Adipocyte (in vitro differentiated cells): ENCODE measurements at regions not wholly inside any gene's neighbourhood (a gene's known extent, or its start where the extent isn't known, plus 50 kb on each side); places are given as distances from the start of the nearest gene placed in this dataset.
A peak's percentile ranks its signal among the peaks of the same experiment; 100 is the strongest.

Experiments
- DNase-seq: peaks from one replicate; pipeline ENCODE4 v3.0.0-alpha.2; 2015; ENCODE audit warnings: low read depth
- H3K27me3 ChIP-seq: replicated peaks from 2 replicates; pipeline ENCODE4 v1.7.0; 2013; ENCODE audit warnings: mild to moderate bottlenecking, low read length, moderate library complexity; ENCODE audit not compliant: control insufficient read depth, insufficient read depth
- H3K36me3 ChIP-seq: 2 replicates; pipeline ENCODE4 v1.7.0; 2013; ENCODE audit warnings: low read length, mild to moderate bottlenecking, moderate library complexity; ENCODE audit not compliant: control insufficient read depth, insufficient read depth, severe bottlenecking
- H3K4me1 ChIP-seq: 2 replicates; pipeline ENCODE4 v1.7.0; 2013; ENCODE audit warnings: mild to moderate bottlenecking, low read length, moderate library complexity; ENCODE audit not compliant: control insufficient read depth, insufficient read depth
- H3K4me3 ChIP-seq: 2 replicates; pipeline ENCODE4 v1.7.0; 2013; ENCODE audit warnings: mild to moderate bottlenecking, low read length, moderate library complexity
- H3K9ac ChIP-seq: 2 replicates; pipeline ENCODE4 v1.7.0; 2013; ENCODE audit warnings: mild to moderate bottlenecking, low read length, moderate library complexity
- H3K9me3 ChIP-seq: 2 replicates; pipeline ENCODE4 v1.7.0; 2013; ENCODE audit warnings: mild to moderate bottlenecking, low read length, moderate library complexity; ENCODE audit not compliant: control insufficient read depth

- Histone ChIP-seq H3K4me3 (no peak overlapping the region), H3K36me3 (no peaks in the 10 kb centered on the region), H3K4me1 (peaks cover 7% of the 10 kb centered on the region), H3K27me3 (peaks cover 31% of the 10 kb centered on the region), H3K9ac (no peak overlapping the region), H3K9me3 (no peaks in the 10 kb centered on the region)
- DNase-seq: no peak
Observed at GRCh38 chr22:22746963-22747933, 102.8 kb downstream of the GGTLC2 start.

- Histone ChIP-seq H3K9me3 (no peaks in the 10 kb centered on the region), H3K9ac (no peak overlapping the region), H3K36me3 (no peaks in the 10 kb centered on the region), H3K4me3 (no peak overlapping the region), H3K27me3 (peaks cover 20% of the 10 kb centered on the region), H3K4me1 (peaks cover 17% of the 10 kb centered on the region)
- DNase-seq: peak; percentile 74
Observed at GRCh38 chr22:22748297-22748743, 103.9 kb downstream of the GGTLC2 start.

- Histone ChIP-seq H3K9ac (no peak overlapping the region), H3K36me3 (no peaks in the 10 kb centered on the region), H3K27me3 (peaks cover 17% of the 10 kb centered on the region), H3K4me1 (peaks cover 22% of the 10 kb centered on the region), H3K9me3 (no peaks in the 10 kb centered on the region), H3K4me3 (no peak overlapping the region)
- no peak for DNase-seq
Observed at GRCh38 chr22:22748756-22749155, 104.3 kb downstream of the GGTLC2 start.

- H3K27me3 ChIP-seq: peaks cover 17% of the 10 kb centered on the region
- H3K9me3 ChIP-seq: no peaks in the 10 kb centered on the region
- DNase-seq: no peak
- H3K4me3 ChIP-seq: no peak overlapping the region
- no peaks in the 10 kb centered on the region for H3K36me3 ChIP-seq
- peaks cover 27% of the 10 kb centered on the region for H3K4me1 ChIP-seq
- no peak overlapping the region for H3K9ac ChIP-seq
Observed at GRCh38 chr22:22749167-22749758, 104.8 kb downstream of the GGTLC2 start.

- no peak for DNase-seq
- Histone ChIP-seq H3K9ac (no peak overlapping the region), H3K27me3 (peaks cover 6% of the 10 kb centered on the region)
Observed at GRCh38 chr22:22750335-22751042, 106.1 kb downstream of the GGTLC2 start.

GRCh38 chr22:22751043-22751603 lies 106.7 kb downstream of the GGTLC2 start:
- Histone ChIP-seq H3K9ac (no peak overlapping the region), H3K36me3 (no peaks in the 10 kb centered on the region), H3K4me3 (no peak overlapping the region), H3K9me3 (no peaks in the 10 kb centered on the region), H3K27me3 (peaks cover 5% of the 10 kb centered on the region), H3K4me1 (peaks cover 30% of the 10 kb centered on the region)
- DNase-seq: no peak

More at GRCh38 chr22:22750335-22751042, 106.1 kb downstream of the GGTLC2 start:
- no peaks in the 10 kb centered on the region for H3K9me3 ChIP-seq
- no peaks in the 10 kb centered on the region for H3K36me3 ChIP-seq
- H3K4me3 ChIP-seq: no peak overlapping the region
- H3K4me1 ChIP-seq: peaks cover 30% of the 10 kb centered on the region

GRCh38 chr22:22752199-22752555 lies 107.8 kb downstream of the GGTLC2 start:
- peaks cover 9% of the 10 kb centered on the region for H3K27me3 ChIP-seq

GRCh38 chr22:22752556-22753477 lies 108.4 kb downstream of the GGTLC2 start:
- DNase-seq: peak; percentile 79
- peaks cover 6% of the 10 kb centered on the region for H3K27me3 ChIP-seq

More at GRCh38 chr22:22752199-22752555, 107.8 kb downstream of the GGTLC2 start:
- no peak for DNase-seq
- Histone ChIP-seq H3K4me3 (no peak overlapping the region), H3K9me3 (no peaks in the 10 kb centered on the region), H3K9ac (no peak overlapping the region), H3K4me1 (peaks cover 30% of the 10 kb centered on the region), H3K36me3 (no peaks in the 10 kb centered on the region)

GRCh38 chr22:22753526-22754267 lies 109.3 kb downstream of the GGTLC2 start:
- Histone ChIP-seq H3K9ac (no peak overlapping the region), H3K36me3 (no peaks in the 10 kb centered on the region), H3K27me3 (peaks cover 6% of the 10 kb centered on the region), H3K4me1 (peaks cover 30% of the 10 kb centered on the region), H3K9me3 (no peaks in the 10 kb centered on the region), H3K4me3 (no peak overlapping the region)
- peak; percentile 53 for DNase-seq

More at GRCh38 chr22:22752556-22753477, 108.4 kb downstream of the GGTLC2 start:
- Histone ChIP-seq H3K9ac (no peak overlapping the region), H3K36me3 (no peaks in the 10 kb centered on the region), H3K9me3 (no peaks in the 10 kb centered on the region), H3K4me3 (no peak overlapping the region), H3K4me1 (peaks cover 30% of the 10 kb centered on the region)

GRCh38 chr22:22754268-22754657 lies 109.8 kb downstream of the GGTLC2 start:
- Histone ChIP-seq H3K4me3 (no peak overlapping the region), H3K9me3 (no peaks in the 10 kb centered on the region), H3K27me3 (peaks cover 6% of the 10 kb centered on the region), H3K36me3 (no peaks in the 10 kb centered on the region), H3K9ac (no peak overlapping the region), H3K4me1 (peaks cover 29% of the 10 kb centered on the region)
- no peak for DNase-seq
